AG04450 (cell line): ENCODE measurements at regions not wholly inside any gene's neighbourhood (a gene's known extent, or its start where the extent isn't known, plus 50 kb on each side); places are given as distances from the start of the nearest gene placed in this dataset.

ENCODE experiments used
- CTCF ChIA-PET: fragments of 300-600, 350-600 bp; formaldehyde crosslinking; extraction: SDS; loops from one replicate; lab custom pipeline; 2022; ENCODE audit warnings: antibody characterized with exemption, inconsistent platforms; lab: Charles Lee
- POLR2A ChIA-PET: fragments of 350-600 bp; formaldehyde crosslinking; extraction: SDS; loops from one replicate; lab custom pipeline; 2021; ENCODE audit warnings: antibody characterized with exemption, inconsistent platforms; lab: Yijun Ruan, JAX
- DNase-seq: peaks from one replicate; pipeline ENCODE4 v3.0.0-alpha.2; 2011; ENCODE audit warnings: low read depth, low spot score
- H3K27ac ChIP-seq: one replicate; pipeline ENCODE4 v1.5.1; 2012; ENCODE audit warnings: low read depth, low read length, control low read depth
- H3K27me3 ChIP-seq: one replicate; pipeline ENCODE4 v1.6.0; 2012; ENCODE audit warnings: low read length; ENCODE audit not compliant: control insufficient read depth, insufficient read depth
- H3K4me3 ChIP-seq: 2 replicates; pipeline ENCODE4 v1.5.1; 2011; ENCODE audit warnings: mild to moderate bottlenecking, low read depth, low read length, control low read depth
- H3K9me3 ChIP-seq: 2 replicates; pipeline ENCODE4 v1.5.1; 2012; ENCODE audit warnings: low read length; ENCODE audit not compliant: control insufficient read depth, insufficient read depth
- CTCF ChIP-seq: IDR thresholded peaks from 2 replicates; pipeline ENCODE4 v1.5.1; 2011; ENCODE audit warnings: low read depth, low read length, control low read depth, inconsistent platforms

DNA sequence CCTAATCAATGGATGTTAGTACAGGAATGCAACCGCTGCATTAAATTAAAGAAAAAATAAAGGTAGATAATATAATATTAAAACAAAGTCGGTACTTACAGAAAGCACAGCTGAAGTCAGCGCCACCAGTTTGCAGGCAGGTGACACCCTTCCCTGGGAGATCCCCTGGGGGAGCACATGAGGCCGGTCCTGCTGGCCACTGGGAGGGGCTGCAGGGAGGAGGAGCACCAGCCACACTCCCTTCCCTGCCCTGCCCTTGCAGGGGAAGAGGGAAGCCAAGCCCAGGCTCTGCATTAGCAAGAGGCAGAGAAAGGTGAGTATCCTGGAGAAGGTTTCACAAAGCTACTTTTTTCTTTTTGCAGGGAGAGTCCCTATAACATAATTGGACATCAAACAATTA, 507.0 kb downstream of the AJAP1 start:
- POLR2A ChIA-PET = no interaction called here
- H3K27ac ChIP-seq = no peak overlapping the region
- no peak overlapping the region for H3K4me3 ChIP-seq
- DNase-seq = no peak
- H3K9me3 ChIP-seq = peaks cover 69% of the 10 kb centered on the region
- TF ChIP-seq CTCF = no peak
- H3K27me3 ChIP-seq = no peaks in the 10 kb centered on the region
- CTCF ChIA-PET = no interaction called here

DNA sequence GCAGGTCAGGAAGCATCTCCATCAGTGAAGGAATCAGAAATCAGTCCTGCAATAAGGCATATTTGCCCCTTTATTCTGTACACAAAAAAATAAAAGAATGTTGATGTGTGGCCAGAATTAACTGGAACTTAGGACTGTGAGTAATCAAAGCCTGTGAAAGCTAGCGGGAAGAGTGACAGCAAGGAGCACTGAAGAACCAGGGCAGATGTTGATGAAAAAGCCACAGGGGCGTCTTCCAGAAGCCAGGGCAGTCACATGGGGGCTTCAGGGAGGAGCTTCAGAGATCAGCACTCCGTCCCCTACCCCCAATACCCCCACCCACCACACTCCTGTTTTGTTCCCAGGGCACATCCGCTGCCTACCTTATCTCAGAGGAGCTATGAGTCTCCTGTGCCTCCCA, 502.8 kb downstream of the AJAP1 start:
- CTCF ChIA-PET = no interaction called here
- no peak overlapping the region for H3K27ac ChIP-seq
- no peak for TF ChIP-seq CTCF

GRCh38 chr1:5156416-5157120, 502.2 kb downstream of the AJAP1 start:
- ChIA-PET POLR2A (no interaction called here), CTCF (no interaction called here)
- Histone ChIP-seq H3K4me3 (no peak overlapping the region), H3K27me3 (no peaks in the 10 kb centered on the region), H3K27ac (no peak overlapping the region), H3K9me3 (peaks cover 56% of the 10 kb centered on the region)
- no peak for DNase-seq
- TF ChIP-seq CTCF = no peak

More for the DNA sequence above, 502.8 kb downstream of the AJAP1 start:
- Histone ChIP-seq H3K4me3 (no peak overlapping the region), H3K9me3 (peaks cover 54% of the 10 kb centered on the region), H3K27me3 (no peaks in the 10 kb centered on the region)
- DNase-seq = no peak
- POLR2A ChIA-PET = no interaction called here

GRCh38 chr1:5151511-5151910, 497.1 kb downstream of the AJAP1 start:
- no peak overlapping the region for H3K27ac ChIP-seq
- no peak overlapping the region for H3K4me3 ChIP-seq
- H3K9me3 ChIP-seq = peaks cover 49% of the 10 kb centered on the region
- H3K27me3 ChIP-seq = no peaks in the 10 kb centered on the region
- TF ChIP-seq CTCF = no peak
- ChIA-PET POLR2A (no interaction called here), CTCF (no interaction called here)
- no peak for DNase-seq

DNA sequence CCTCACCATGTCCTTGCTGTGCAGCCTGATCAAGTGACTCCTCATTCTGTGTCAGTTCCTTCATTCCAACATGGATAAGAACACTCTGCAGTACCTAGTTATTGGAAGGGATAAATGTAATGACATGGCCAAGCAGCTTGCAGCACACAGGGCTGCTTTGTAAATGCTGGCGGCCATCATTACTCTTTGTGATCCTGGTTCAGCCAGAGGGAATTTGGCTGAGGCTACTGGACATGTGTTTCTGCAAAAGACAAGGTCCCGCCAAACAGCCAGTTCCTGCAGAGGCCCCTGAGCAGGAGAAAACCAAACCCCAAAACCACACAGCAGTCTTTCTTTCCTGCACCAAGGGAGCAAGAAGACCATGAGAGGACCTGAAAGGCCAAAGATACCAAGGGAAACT, 495.8 kb downstream of the AJAP1 start:
- ChIA-PET CTCF (no interaction called here), POLR2A (no interaction called here)
- Histone ChIP-seq H3K4me3 (no peak overlapping the region), H3K27ac (no peak overlapping the region), H3K9me3 (peaks cover 52% of the 10 kb centered on the region), H3K27me3 (no peaks in the 10 kb centered on the region)
- DNase-seq = no peak
- TF ChIP-seq CTCF = no peak
